Ectodermal cell (in vitro differentiated cells): ENCODE measurements at regions not wholly inside any gene's neighbourhood (a gene's known extent, or its start where the extent isn't known, plus 50 kb on each side); places are given as distances from the start of the nearest gene placed in this dataset.
"Not testable (repeated sequence)": the region's sequence is repeated elsewhere in the genome, so short reads cannot be mapped to it uniquely, and the experiment has no call there.

Source experiments
- H3K27ac ChIP-seq: 2 replicates; pipeline ENCODE4 v1.7.0; 2013; ENCODE audit warnings: mild to moderate bottlenecking, low read depth, low read length; ENCODE audit not compliant: insufficient read depth, poor library complexity, severe bottlenecking
- H3K27me3 ChIP-seq: 2 replicates; pipeline ENCODE4 v1.7.0; 2013; ENCODE audit warnings: mild to moderate bottlenecking, low read length; ENCODE audit not compliant: insufficient read depth, control insufficient read depth, poor library complexity, severe bottlenecking
- H3K36me3 ChIP-seq: one replicate; pipeline ENCODE4 v1.7.0; 2013; ENCODE audit warnings: low read length; ENCODE audit not compliant: control insufficient read depth, insufficient read depth
- H3K4me1 ChIP-seq: one replicate; pipeline ENCODE4 v1.7.0; 2013; ENCODE audit warnings: low read length; ENCODE audit not compliant: control insufficient read depth, insufficient read depth
- H3K4me3 ChIP-seq: 2 replicates; pipeline ENCODE4 v1.7.0; 2013; ENCODE audit warnings: low read depth, low read length, control low read depth; ENCODE audit not compliant: insufficient read depth
- H3K9me3 ChIP-seq: 2 replicates; pipeline ENCODE4 v1.7.0; 2013; ENCODE audit warnings: mild to moderate bottlenecking, low read length, moderate library complexity; ENCODE audit not compliant: control insufficient read depth
- WGBS, 2 experiments: methylation state at CpG; one replicate each; pipeline ENCODE4 v1.1.7; 2013; ENCODE audit warnings: missing lambda C conversion rate in 2 of 2; 5-methylcytosine and 5-hydroxymethylcytosine counted together

DNA sequence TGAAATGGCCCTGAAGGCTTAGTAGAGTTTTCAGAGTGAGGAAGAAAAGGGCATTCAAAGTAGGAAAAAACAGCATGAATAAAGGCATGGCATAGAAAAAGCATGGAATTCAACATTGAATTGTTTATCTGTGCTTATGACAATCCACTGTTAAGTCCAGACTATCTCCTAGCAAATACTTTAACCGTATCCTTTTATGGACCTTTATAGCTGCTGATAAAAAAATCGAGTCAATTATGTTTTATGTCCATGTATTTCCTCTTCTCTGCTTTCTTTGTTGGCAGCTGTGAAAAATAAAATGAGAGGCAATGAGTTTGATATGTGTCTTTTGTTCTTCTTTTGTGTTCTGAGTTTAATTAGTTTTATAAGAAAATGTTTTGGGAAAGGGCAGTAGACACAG lies 70.4 kb downstream of the TDRD15 start:
- Histone ChIP-seq H3K9me3 (no peaks in the 10 kb centered on the region), H3K36me3 (no peaks in the 10 kb centered on the region), H3K27ac (no peak overlapping the region), H3K4me3 (no peak overlapping the region), H3K4me1 (peaks cover 15% of the 10 kb centered on the region), H3K27me3 (no peaks in the 10 kb centered on the region)
- WGBS, 2 experiments = 87 to 95% methylated on average over 2 of the region's 2 CpGs

- Histone ChIP-seq H3K27ac (peak overlapping the region; percentile 3), H3K36me3 (no peaks in the 10 kb centered on the region), H3K4me1 (peaks cover 15% of the 10 kb centered on the region), H3K9me3 (no peaks in the 10 kb centered on the region), H3K27me3 (no peaks in the 10 kb centered on the region), H3K4me3 (no peak overlapping the region)
- 34 to 42% methylated on average over 2 of the region's 2 CpGs for WGBS, 2 experiments
Observed at GRCh38 chr2:21194858-21195271, 71.1 kb downstream of the TDRD15 start.

- Histone ChIP-seq H3K4me3 (no peak overlapping the region), H3K36me3 (no peaks in the 10 kb centered on the region)
Observed at GRCh38 chr2:21195326-21195725, 71.6 kb downstream of the TDRD15 start.

GRCh38 chr2:21198637-21199036 lies 74.9 kb downstream of the TDRD15 start:
- Histone ChIP-seq H3K27me3 (no peaks in the 10 kb centered on the region), H3K27ac (no peak overlapping the region), H3K4me3 (no peak overlapping the region), H3K36me3 (no peaks in the 10 kb centered on the region), H3K9me3 (no peaks in the 10 kb centered on the region), H3K4me1 (peaks cover 15% of the 10 kb centered on the region)
- WGBS, 2 experiments = 93 to 96% methylated on average over 5 of the region's 5 CpGs

More at GRCh38 chr2:21195326-21195725, 71.6 kb downstream of the TDRD15 start:
- peaks cover 15% of the 10 kb centered on the region for H3K4me1 ChIP-seq
- H3K27ac ChIP-seq = no peak overlapping the region
- no peaks in the 10 kb centered on the region for H3K27me3 ChIP-seq
- H3K9me3 ChIP-seq = no peaks in the 10 kb centered on the region

DNA sequence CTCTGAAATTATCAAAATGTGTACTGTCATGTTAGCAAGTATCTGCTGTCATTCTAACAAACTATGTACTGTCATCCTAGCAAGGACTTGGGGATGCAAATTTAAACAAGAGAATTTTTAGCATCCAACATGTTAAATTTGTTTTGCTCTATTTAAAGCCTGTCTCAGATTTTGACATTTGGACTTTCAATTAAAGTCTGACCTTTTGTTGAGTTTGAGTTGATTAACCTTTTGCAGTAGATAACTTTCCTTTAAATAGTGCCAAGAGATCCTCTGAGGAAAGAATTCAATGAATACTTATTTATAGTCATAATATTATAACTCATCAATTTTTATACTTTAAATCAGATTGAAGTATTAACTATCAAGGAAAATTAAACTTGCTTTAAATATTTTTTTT lies 80.2 kb downstream of the TDRD15 start:
- Histone ChIP-seq H3K36me3 (no peaks in the 10 kb centered on the region), H3K27ac (no peak overlapping the region), H3K4me1 (no peaks in the 10 kb centered on the region), H3K9me3 (no peaks in the 10 kb centered on the region), H3K4me3 (no peak overlapping the region), H3K27me3 (no peaks in the 10 kb centered on the region)

DNA sequence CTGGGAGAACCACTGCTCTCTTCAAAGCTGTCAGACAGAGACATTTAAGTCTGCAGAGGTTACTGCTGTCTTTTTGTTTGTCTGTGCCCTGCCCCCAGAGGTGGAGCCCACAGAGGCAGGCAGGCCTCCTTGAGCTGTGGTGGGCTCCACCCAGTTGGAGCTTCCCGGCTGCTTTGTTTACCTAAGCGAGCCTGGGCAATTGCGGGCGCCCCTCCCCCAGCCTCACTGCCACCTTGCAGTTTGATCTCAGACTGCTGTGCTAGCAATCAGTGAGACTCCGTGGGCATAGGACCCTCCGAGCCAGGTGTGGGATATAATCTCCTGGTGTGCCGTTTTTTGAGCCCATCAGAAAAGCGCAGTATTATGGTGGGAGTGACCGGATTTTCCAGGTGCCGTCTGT lies 90.3 kb downstream of the TDRD15 start:
- not testable (repeated sequence) for H3K27me3 ChIP-seq, H3K36me3 ChIP-seq, H3K4me1 ChIP-seq, H3K9me3 ChIP-seq, H3K4me3 ChIP-seq, H3K27ac ChIP-seq
- 93 to 97% methylated on average over 10 of the region's 10 CpGs for WGBS, 2 experiments

- H3K27ac ChIP-seq = no peak overlapping the region
- H3K4me3 ChIP-seq = no peak overlapping the region
- H3K4me1 ChIP-seq = no peaks in the 10 kb centered on the region
- H3K9me3 ChIP-seq = no peaks in the 10 kb centered on the region
- H3K27me3 ChIP-seq = no peaks in the 10 kb centered on the region
- H3K36me3 ChIP-seq = no peaks in the 10 kb centered on the region
Observed at GRCh38 chr2:21217442-21217841, 93.7 kb downstream of the TDRD15 start.

DNA sequence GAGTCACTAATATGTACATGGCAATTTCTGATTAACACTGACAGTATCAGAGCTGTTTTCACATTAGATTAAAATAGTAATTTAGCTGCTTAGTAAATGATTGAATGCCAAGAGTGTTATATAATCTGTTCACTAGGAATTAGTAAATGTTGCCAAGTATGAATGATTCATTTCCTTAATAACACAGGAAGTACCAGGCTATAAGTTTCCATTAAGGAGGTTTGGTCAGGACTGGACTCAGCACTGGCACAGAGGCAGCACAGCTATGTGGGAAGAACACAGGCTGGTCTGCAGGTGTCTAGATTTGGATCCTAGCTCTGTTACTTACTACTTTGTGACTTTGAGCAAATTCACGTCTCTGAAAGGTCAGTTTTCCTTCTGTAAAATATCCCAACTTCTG lies 97.2 kb downstream of the TDRD15 start:
- no peak overlapping the region for H3K27ac ChIP-seq
- H3K9me3 ChIP-seq = no peaks in the 10 kb centered on the region
- 100% methylated on average over 1 of the region's 1 CpG for WGBS, 2 experiments
- no peaks in the 10 kb centered on the region for H3K4me1 ChIP-seq
- no peaks in the 10 kb centered on the region for H3K36me3 ChIP-seq
- no peak overlapping the region for H3K4me3 ChIP-seq
- H3K27me3 ChIP-seq = no peaks in the 10 kb centered on the region

DNA sequence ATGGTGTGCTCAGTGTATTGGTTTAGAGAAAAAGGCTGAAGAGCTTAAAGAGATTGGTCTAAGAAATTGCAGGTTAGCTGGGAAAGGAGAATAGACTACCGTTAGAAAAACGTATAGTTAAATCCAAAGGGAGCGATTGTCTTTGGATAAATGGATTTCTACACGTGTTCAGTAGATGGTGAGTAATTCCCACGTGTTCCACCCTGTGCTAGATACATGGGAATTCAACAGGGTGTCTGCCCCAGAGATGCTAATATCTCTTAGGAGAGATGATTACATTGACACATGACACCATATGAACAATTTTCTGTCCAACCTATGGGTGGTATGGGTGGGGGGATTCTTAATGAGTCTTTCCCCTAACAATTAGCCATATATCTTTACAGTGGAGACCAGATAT lies 99.8 kb downstream of the TDRD15 start:
- Histone ChIP-seq H3K9me3 (no peaks in the 10 kb centered on the region), H3K27ac (no peak overlapping the region), H3K27me3 (no peaks in the 10 kb centered on the region), H3K4me1 (no peaks in the 10 kb centered on the region), H3K4me3 (no peak overlapping the region), H3K36me3 (no peaks in the 10 kb centered on the region)
- WGBS, 2 experiments = 94% methylated on average over 5 of the region's 5 CpGs

DNA sequence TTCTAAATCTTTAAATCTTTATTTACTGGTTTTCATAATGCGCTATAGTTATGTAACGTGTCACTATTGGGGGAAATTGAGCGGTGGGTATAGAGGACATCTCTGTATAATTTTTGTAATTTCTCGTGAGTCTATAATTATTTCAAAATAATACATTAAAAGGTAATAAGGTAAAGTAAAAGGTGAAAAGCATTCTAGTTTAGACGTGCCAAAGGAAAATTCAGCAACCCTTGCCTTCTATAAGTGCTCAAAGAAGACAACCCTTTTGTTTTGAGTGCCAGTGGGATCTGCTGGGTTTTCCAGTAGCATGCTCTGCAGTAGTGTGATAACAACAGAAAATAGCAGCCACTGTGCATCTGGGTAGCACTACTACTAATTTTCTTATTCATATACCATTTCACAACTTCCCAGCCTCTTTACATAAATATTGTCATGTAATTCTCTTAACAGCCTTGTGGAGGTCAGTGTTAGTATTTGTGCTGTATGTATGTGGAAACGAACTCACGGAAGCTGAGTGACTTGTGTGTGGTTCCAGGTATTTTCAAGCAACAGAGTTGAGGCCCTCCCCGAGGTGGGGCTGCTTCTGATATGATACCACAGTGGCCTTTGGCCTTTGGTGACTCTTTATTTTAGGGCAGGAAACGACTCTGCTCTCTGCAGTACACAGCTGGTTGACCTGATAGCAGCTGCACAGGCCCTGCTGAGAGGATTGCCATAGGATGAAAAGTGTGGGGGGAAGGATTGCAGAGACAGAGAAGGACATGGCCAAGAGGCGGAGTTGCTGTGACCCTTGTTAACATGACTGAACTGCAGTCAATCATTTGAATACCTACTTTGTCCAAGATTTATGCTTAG lies 104.5 kb downstream of the TDRD15 start:
- 66 to 84% methylated on average over 6 to 9 of the region's 10 CpGs for WGBS, 2 experiments
- H3K4me3 ChIP-seq = no peak overlapping the region
- no peaks in the 10 kb centered on the region for H3K27me3 ChIP-seq
- no peaks in the 10 kb centered on the region for H3K4me1 ChIP-seq
- H3K36me3 ChIP-seq = no peaks in the 10 kb centered on the region
- no peaks in the 10 kb centered on the region for H3K9me3 ChIP-seq
- H3K27ac ChIP-seq = no peak overlapping the region

GRCh38 chr2:21229302-21229701 lies 105.5 kb downstream of the TDRD15 start:
- Histone ChIP-seq H3K27me3 (no peaks in the 10 kb centered on the region), H3K4me1 (no peaks in the 10 kb centered on the region)

More at GRCh38 chr2:21229302-21229701, 105.5 kb downstream of the TDRD15 start:
- Histone ChIP-seq H3K36me3 (no peaks in the 10 kb centered on the region), H3K4me3 (no peak overlapping the region), H3K9me3 (no peaks in the 10 kb centered on the region), H3K27ac (no peak overlapping the region)
- WGBS, 2 experiments = 100% methylated on average over 1 of the region's 1 CpG
